Muscle of arm (tissue), 1 donor: ENCODE measurements at regions not wholly inside any gene's neighbourhood (a gene's known extent, or its start where the extent isn't known, plus 50 kb on each side); places are given as distances from the start of the nearest gene placed in this dataset.

Experiments
- DNase-seq: peaks from one replicate; pipeline ENCODE4 v3.0.0-alpha.2; 2013

- DNase-seq, result no peak
These were observed 464.8 kb upstream of the RGS6 start for GRCh38 chr14:71467361-71467811.

- DNase-seq, result no peak
These were observed 463.5 kb upstream of the RGS6 start for GRCh38 chr14:71468701-71469100.

- DNase-seq, result no peak
These were observed 462.4 kb upstream of the RGS6 start for GRCh38 chr14:71469643-71470335.

DNA sequence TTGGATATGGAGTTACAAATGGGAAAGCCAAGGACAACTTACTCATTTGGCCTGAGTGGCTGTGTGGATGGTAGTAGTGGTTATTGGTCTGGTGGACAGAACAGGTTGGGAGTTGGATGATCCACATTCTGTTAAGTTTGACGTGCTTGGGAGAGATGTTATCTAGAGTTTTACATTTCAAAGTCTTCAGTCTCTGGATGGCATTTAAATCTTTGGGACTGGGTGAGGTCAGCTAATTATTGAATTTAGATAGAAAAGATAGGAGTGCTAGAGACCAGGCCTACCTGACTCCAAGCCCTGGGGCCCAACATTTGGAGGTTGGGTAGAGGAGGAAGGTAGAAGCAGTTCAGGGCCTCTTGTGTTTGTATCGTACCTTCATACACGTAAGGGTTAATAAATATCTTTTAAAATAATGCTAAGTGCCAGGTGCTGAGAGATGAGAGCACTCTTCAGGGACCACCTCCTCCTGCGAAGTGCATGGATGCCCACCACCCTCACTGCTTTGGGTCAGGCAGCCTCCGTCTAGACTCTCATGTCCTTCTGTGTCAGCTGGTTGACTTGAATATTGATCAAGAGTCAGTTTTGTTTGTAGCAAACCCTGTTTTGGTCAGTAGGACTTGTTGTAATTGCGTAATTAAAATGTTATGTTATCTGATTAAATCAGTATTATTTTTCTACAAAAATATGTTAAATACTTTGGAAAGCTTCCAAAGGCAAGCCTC is 460.4 kb upstream of the RGS6 start:
- no peak for DNase-seq

- no peak for DNase-seq
These were observed 459.6 kb upstream of the RGS6 start for GRCh38 chr14:71472356-71473340.

GRCh38 chr14:71473843-71474242 is 458.4 kb upstream of the RGS6 start:
- no peak for DNase-seq

DNA sequence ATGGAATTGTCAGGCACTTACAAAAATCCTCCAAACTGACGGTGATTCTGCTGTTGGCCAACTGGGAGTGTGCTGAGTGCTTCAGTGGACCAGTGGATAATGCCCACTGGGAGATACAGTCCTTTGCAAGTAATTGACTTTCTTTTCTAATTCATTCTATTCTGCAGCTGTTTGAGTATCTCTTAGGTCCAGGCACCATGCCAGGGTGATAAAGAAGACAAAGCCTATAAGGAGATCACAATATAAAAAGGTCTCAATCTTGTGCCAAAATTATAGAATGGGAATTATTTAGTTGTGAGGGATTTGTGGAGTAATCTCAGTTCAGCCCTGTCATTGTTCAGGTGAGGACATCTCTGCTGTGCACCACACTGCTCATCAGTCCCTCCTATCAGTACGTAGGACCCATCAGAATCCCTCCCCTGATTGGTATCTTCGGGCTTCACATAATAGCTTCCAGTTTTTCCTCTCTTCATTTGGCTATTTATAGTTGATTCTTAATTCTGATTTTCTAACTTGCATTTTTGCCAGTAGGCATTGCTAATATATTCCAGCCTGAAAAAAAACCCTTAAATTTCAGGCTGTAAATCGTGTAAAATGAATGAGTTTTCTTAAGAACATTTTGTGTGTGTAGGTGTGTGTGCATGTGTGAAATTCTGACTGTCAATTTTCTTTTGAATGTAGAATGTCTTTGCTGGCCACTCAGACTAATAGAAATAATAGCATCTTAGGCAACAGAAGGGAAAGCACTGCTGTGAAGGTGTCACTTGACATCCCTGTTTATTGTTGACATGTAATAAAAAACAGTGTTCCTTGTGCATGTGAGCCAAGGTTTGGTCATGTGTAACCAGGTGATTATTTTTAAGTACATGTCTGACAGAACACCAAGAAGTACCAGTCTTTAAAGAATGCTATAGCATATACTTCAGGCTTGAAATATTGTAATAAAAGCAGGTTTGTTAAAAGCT is 457.6 kb upstream of the RGS6 start:
- DNase-seq, result no peak

- DNase-seq, result no peak
These were observed 456.3 kb upstream of the RGS6 start for GRCh38 chr14:71475916-71476315.

GRCh38 chr14:71478542-71478941 is 453.7 kb upstream of the RGS6 start:
- no peak for DNase-seq

GRCh38 chr14:71481021-71481654 is 451.1 kb upstream of the RGS6 start:
- no peak for DNase-seq

DNA sequence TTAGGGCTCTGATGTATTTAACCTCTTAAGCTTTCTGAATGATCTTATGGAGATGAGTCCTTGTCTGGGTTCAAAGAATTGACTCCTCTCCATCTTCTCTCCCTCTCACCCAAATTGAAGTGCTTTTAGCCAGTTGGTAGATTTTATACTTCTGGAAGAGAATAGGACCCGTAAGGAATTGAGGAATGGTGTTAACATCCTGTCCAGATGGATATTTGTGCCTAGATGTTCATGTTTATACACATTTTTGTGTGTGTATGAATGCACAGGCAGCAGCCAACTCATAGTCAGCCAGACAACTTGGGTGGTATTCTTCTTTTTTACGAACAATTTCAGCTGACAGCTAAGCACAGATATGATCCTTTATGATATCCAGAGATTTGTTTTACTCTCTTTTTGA is 449.6 kb upstream of the RGS6 start:
- DNase-seq, result peak; percentile 62

GRCh38 chr14:71483154-71483553 is 449.1 kb upstream of the RGS6 start:
- DNase-seq, result no peak

DNA sequence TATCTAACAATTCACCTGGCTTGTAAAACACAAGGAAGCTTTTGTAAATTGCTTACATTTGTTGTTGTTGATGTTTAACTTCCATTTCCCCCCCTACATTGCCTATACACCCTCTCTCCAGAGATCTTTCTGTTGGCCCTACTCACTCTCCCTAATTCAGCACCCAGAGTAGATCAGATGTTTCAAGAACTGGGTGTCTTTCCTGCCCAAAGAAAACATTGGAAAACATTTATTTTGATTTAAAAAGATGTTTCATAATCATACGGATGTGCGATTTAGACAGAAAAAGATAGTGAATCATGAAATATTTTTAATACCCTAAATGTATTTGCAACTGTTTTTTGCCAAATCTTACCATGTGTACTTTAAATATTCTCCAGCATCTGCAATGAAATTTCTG is 446.4 kb upstream of the RGS6 start:
- no peak for DNase-seq

- DNase-seq, result no peak
These were observed 445.9 kb upstream of the RGS6 start for GRCh38 chr14:71486279-71486678.

- DNase-seq, result no peak
These were observed 444.8 kb upstream of the RGS6 start for GRCh38 chr14:71487449-71487848.

GRCh38 chr14:71487941-71488340 is 444.3 kb upstream of the RGS6 start:
- no peak for DNase-seq

GRCh38 chr14:71488703-71489191 is 443.5 kb upstream of the RGS6 start:
- DNase-seq, result no peak

DNA sequence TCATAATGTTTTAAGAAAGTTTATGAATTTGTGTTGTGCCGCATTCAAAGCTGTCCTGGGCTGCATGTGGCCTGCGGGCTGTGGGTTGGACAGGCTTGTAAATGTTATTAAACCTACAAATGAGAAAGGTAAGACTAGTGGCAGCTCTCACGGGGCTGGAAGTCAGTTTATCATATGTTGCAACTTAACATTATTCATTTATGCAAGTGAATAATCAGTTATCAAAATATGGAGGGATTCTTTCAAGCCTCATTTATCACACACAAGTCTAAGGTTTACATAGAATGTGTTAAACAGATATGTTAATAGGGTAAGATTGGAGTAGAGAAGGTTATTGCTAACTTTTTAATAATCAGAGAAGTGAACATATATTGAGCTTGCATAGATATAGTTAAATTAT is 442.5 kb upstream of the RGS6 start:
- no peak for DNase-seq

GRCh38 chr14:71491931-71492330 is 440.3 kb upstream of the RGS6 start:
- no peak for DNase-seq

GRCh38 chr14:71492346-71492745 is 439.9 kb upstream of the RGS6 start:
- DNase-seq, result no peak
